OCI-LY7 (cell line): ENCODE measurements at regions not wholly inside any gene's neighbourhood (a gene's known extent, or its start where the extent isn't known, plus 50 kb on each side); places are given as distances from the start of the nearest gene placed in this dataset.
A peak's percentile ranks its signal among the peaks of the same experiment; 100 is the strongest.

ENCODE experiments used
- BruUV-seq: library from RNA; stranded (reverse); fragments of 400-500 nt; replicated peaks from 2 replicates; lab custom pipeline; 2021; lab: Mats Ljungman, UMichigan
- CTCF ChIA-PET: fragments of 300-600 bp; sonication (Branson Sonifier 250); formaldehyde crosslinking; loops from one replicate; lab custom pipeline; 2022; ENCODE audit warnings: antibody characterized with exemption; ENCODE audit not compliant: unreplicated experiment; lab: Charles Lee
- POLR2A ChIA-PET: fragments of 300-600 bp; sonication (Branson Sonifier 250); formaldehyde crosslinking; loops from one replicate; lab custom pipeline; 2022; ENCODE audit warnings: antibody characterized with exemption; lab: Charles Lee
- DNase-seq: peaks from one replicate; pipeline ENCODE4 v3.0.0-alpha.2; 2015; ENCODE audit warnings: low spot score
- H2AFZ ChIP-seq: fragments of 200-600 bp; sonication (generic), shearing (Covaris generic); 2 replicates; pipeline ENCODE4 v1.6.1; 2014; ENCODE audit warnings: mild to moderate bottlenecking, antibody characterized with exemption, low read length, moderate library complexity
- H3K27ac ChIP-seq: fragments of 200-600 bp; sonication (generic); 2 replicates; pipeline ENCODE4 v1.5.1; 2014; ENCODE audit warnings: mixed run types, low read depth, mild to moderate bottlenecking, moderate library complexity, low read length, inconsistent platforms; ENCODE audit not compliant: poor library complexity, severe bottlenecking
- H3K36me3 ChIP-seq: fragments of 200-600 bp; sonication (generic); 2 replicates; pipeline ENCODE4 v1.6.1; 2014; ENCODE audit warnings: mild to moderate bottlenecking, antibody characterized with exemption, low read length, moderate library complexity, mixed read lengths; ENCODE audit not compliant: insufficient read depth
- H3K4me1 ChIP-seq: fragments of 200-600 bp; sonication (generic); 2 replicates; pipeline ENCODE4 v1.5.1; 2014; ENCODE audit warnings: mild to moderate bottlenecking, low read length; ENCODE audit not compliant: insufficient read depth, poor library complexity, severe bottlenecking
- H3K4me2 ChIP-seq: fragments of 200-600 bp; sonication (generic); 2 replicates; pipeline ENCODE4 v1.6.1; 2014; ENCODE audit warnings: mild to moderate bottlenecking, low read length
- H3K4me3 ChIP-seq: fragments of 200-600 bp; sonication (generic); 2 replicates; pipeline ENCODE4 v1.5.1; 2014; ENCODE audit warnings: mild to moderate bottlenecking, low read depth, low read length; ENCODE audit not compliant: poor library complexity, severe bottlenecking
- H3K79me2 ChIP-seq: fragments of 200-600 bp; sonication (generic); 2 replicates; pipeline ENCODE4 v1.6.1; 2016; ENCODE audit warnings: low read depth, mild to moderate bottlenecking, low read length, moderate library complexity, mixed read lengths; ENCODE audit not compliant: insufficient read depth
- H3K9me2 ChIP-seq: fragments of 200-600 bp; sonication (generic); 2 replicates; pipeline ENCODE4 v1.6.1; 2016; ENCODE audit warnings: mild to moderate bottlenecking, low read length, mixed read lengths; ENCODE audit not compliant: insufficient read depth
- H3K9me3 ChIP-seq: fragments of 200-600 bp; sonication (generic); 2 replicates; pipeline ENCODE4 v1.6.1; 2014; ENCODE audit warnings: mild to moderate bottlenecking, mixed run types, low read length, mixed read lengths
- H4K20me1 ChIP-seq: fragments of 200-600 bp; sonication (generic); 2 replicates; pipeline ENCODE4 v1.6.1; 2014; ENCODE audit warnings: mild to moderate bottlenecking, antibody characterized with exemption, low read length, moderate library complexity, mixed read lengths; ENCODE audit not compliant: insufficient read depth
- CTCF ChIP-seq: fragments of 200-600 bp; sonication (generic); conservative IDR thresholded peaks from 2 replicates; pipeline ENCODE4 v1.5.1; 2014; ENCODE audit warnings: mild to moderate bottlenecking, antibody characterized with exemption, low read length, moderate library complexity, mixed read lengths
- EZH2phosphoT487 ChIP-seq: fragments of 200-600 bp; sonication (generic); IDR thresholded peaks from 2 replicates; pipeline ENCODE4 v1.6.1; 2018; ENCODE audit warnings: low read depth, borderline replicate concordance, mild to moderate bottlenecking, mixed run types, antibody characterized with exemption, low read length, moderate library complexity, mixed read lengths
- intact Hi-C: fragments of 100-400 bp; cut with micrococcal nuclease; formaldehyde crosslinking; loops from one replicate; pipeline ENCODE4 v1.10.0; 2022; ENCODE audit not compliant: unreplicated experiment

- no peaks in the 10 kb centered on the region for H3K9me2 ChIP-seq
- BruUV-seq, result no TSS peak
- no peaks in the 10 kb centered on the region for H3K79me2 ChIP-seq
- peak; percentile 72 for TF ChIP-seq CTCF
- no peak for TF ChIP-seq EZH2phosphoT487
- POLR2A ChIA-PET, result interaction anchor here (0.7 kb wide), 1 partner anchor 645 kb away, joined by 3 read pairs; no protein-coding TSS in a partner anchor
- H2AFZ ChIP-seq, result no peak overlapping the region
- no peaks in the 10 kb centered on the region for H3K36me3 ChIP-seq
- H4K20me1 ChIP-seq, result no peaks in the 10 kb centered on the region
- peak; percentile 3 for DNase-seq
- CTCF ChIA-PET, result interaction anchor here (0.5 kb wide), 1 partner anchor 1470 kb away, joined by 4 read pairs; no protein-coding TSS in a partner anchor
- H3K9me3 ChIP-seq, result no peaks in the 10 kb centered on the region
- no peak overlapping the region for H3K27ac ChIP-seq
- H3K4me3 ChIP-seq, result no peak overlapping the region
- H3K4me2 ChIP-seq, result no peak overlapping the region
- intact Hi-C loops, result loop anchor here (2.0 kb wide), 1 partner anchor 17 kb away; no protein-coding TSS in a partner anchor
- H3K4me1 ChIP-seq, result no peaks in the 10 kb centered on the region
Measured at GRCh38 chr18:43587538-43588153, 310.4 kb upstream of the SYT4 start.

GRCh38 chr18:43588838-43589237 lies 311.5 kb upstream of the SYT4 start:
- no peaks in the 10 kb centered on the region for H3K36me3 ChIP-seq
- intact Hi-C loops, result no loop called here
- BruUV-seq, result no TSS peak
- no peaks in the 10 kb centered on the region for H3K9me3 ChIP-seq
- H3K4me2 ChIP-seq, result no peak overlapping the region
- no peaks in the 10 kb centered on the region for H3K4me1 ChIP-seq
- POLR2A ChIA-PET, result no interaction called here
- no peak overlapping the region for H3K27ac ChIP-seq
- H4K20me1 ChIP-seq, result no peaks in the 10 kb centered on the region
- CTCF ChIA-PET, result no interaction called here
- no peak for DNase-seq
- no peak overlapping the region for H2AFZ ChIP-seq
- H3K9me2 ChIP-seq, result no peaks in the 10 kb centered on the region
- no peak overlapping the region for H3K4me3 ChIP-seq
- no peak for TF ChIP-seq CTCF
- no peak for TF ChIP-seq EZH2phosphoT487
- H3K79me2 ChIP-seq, result no peaks in the 10 kb centered on the region

GRCh38 chr18:43589611-43590151 lies 312.4 kb upstream of the SYT4 start:
- H3K4me3 ChIP-seq, result no peak overlapping the region
- POLR2A ChIA-PET, result interaction anchor here (0.6 kb wide), 1 partner anchor 671 kb away, joined by 3 read pairs; no protein-coding TSS in a partner anchor
- H4K20me1 ChIP-seq, result no peaks in the 10 kb centered on the region
- BruUV-seq, result no TSS peak
- no peaks in the 10 kb centered on the region for H3K9me3 ChIP-seq
- H3K27ac ChIP-seq, result no peak overlapping the region
- H3K4me1 ChIP-seq, result no peaks in the 10 kb centered on the region
- no peak overlapping the region for H2AFZ ChIP-seq
- TF ChIP-seq CTCF (no peak), EZH2phosphoT487 (no peak)
- intact Hi-C loops, result no loop called here
- no peak for DNase-seq
- no peak overlapping the region for H3K4me2 ChIP-seq
- no peaks in the 10 kb centered on the region for H3K36me3 ChIP-seq
- H3K79me2 ChIP-seq, result no peaks in the 10 kb centered on the region
- CTCF ChIA-PET, result no interaction called here
- H3K9me2 ChIP-seq, result no peaks in the 10 kb centered on the region
